Gastrocnemius medialis (tissue), 4 donors: ENCODE measurements at regions not wholly inside any gene's neighbourhood (a gene's known extent, or its start where the extent isn't known, plus 50 kb on each side); places are given as distances from the start of the nearest gene placed in this dataset.

Source experiments
- CTCF ChIP-seq, 5 experiments: fragments of 450-650 bp in 3 of 5; fragments of 200-600 bp in 2 of 5; sonication (generic) in 2 of 5; IDR thresholded peaks in 4 of 5; conservative IDR thresholded peaks in 1 of 5; 1 replicate in 4 of 5; 2 replicates in 1 of 5; pipeline ENCODE4 v1.5.1; 2016 to 2019; ENCODE audit warnings: antibody characterized with exemption in 5 of 5, mild to moderate bottlenecking in 3 of 5, moderate library complexity in 3 of 5
- POLR2A ChIP-seq, 2 donors: fragments of 450-650 bp; IDR thresholded peaks; one replicate each; pipeline ENCODE4 v1.6.1; 2017; ENCODE audit warnings: antibody characterized with exemption in 2 of 2, mild to moderate bottlenecking in 2 of 2, moderate library complexity in 2 of 2

- no peak for TF ChIP-seq CTCF (IDR thresholded peaks at IDR 0.05 in 4 of 5, conservative IDR thresholded peaks at IDR 0.05 in 1 of 5)
- no peak for TF ChIP-seq POLR2A (IDR thresholded peaks at IDR 0.05)
Measured at GRCh38 chr4:165754664-165755063, 118.4 kb upstream of the TLL1 start.
